B cell (primary cell): ENCODE measurements at regions not wholly inside any gene's neighbourhood (a gene's known extent, or its start where the extent isn't known, plus 50 kb on each side); places are given as distances from the start of the nearest gene placed in this dataset.

ENCODE experiments used
- ATAC-seq: fragments of 200-7000 bp; cut with Tn5 transposase; one replicate; pipeline ENCODE4 v1.10.0; 2021; ENCODE audit warnings: low read depth, mild to moderate bottlenecking, moderate number of reproducible peaks, moderate library complexity
- CTCF ChIA-PET: fragments of 350-600 bp; sonication (Branson Sonifier 250); formaldehyde crosslinking; loops from one replicate; lab custom pipeline; 2021; ENCODE audit warnings: antibody characterized with exemption, inconsistent platforms; lab: Charles Lee
- POLR2A ChIA-PET: fragments of 350-600 bp; sonication (Branson Sonifier 250); formaldehyde crosslinking; loops from one replicate; lab custom pipeline; 2021; ENCODE audit warnings: antibody characterized with exemption; lab: Charles Lee
- DNase-seq: peaks from one replicate; pipeline ENCODE4 v3.0.0; 2013
- H2AFZ ChIP-seq: 2 replicates; pipeline ENCODE4 v1.6.1; 2012; ENCODE audit warnings: mild to moderate bottlenecking, low read depth, low read length; ENCODE audit not compliant: insufficient read depth, poor library complexity, severe bottlenecking
- H3K27ac ChIP-seq, 2 donors: 1 replicate in 1 of 2; 2 replicates in 1 of 2; pipeline ENCODE4 v1.5.1; 2012 to 2013; ENCODE audit warnings: low read length in 2 of 2, mild to moderate bottlenecking in 2 of 2, moderate library complexity in 1 of 2
- H3K27me3 ChIP-seq, 4 experiments: fragments of 200-600 bp in 1 of 4; sonication (generic) in 1 of 4; replicated peaks in 1 of 4; 1 replicate in 2 of 4; 2 replicates in 2 of 4; pipeline versions ENCODE4 v1.6.1 to v1.7.0; 2013 to 2016; ENCODE audit warnings: low read length in 3 of 4, mild to moderate bottlenecking in 2 of 4, mixed read lengths in 1 of 4, moderate library complexity in 1 of 4; ENCODE audit not compliant: insufficient read depth in 4 of 4, control insufficient read depth in 3 of 4; ENCODE audit errors: control extremely low read depth in 1 of 4
- H3K36me3 ChIP-seq, 2 experiments: replicated peaks in 1 of 2; 1 replicate in 1 of 2; 2 replicates in 1 of 2; pipeline versions ENCODE4 v1.6.1 to v1.7.1; 2013; ENCODE audit warnings: low read length in 1 of 2; ENCODE audit not compliant: insufficient read depth in 2 of 2, control insufficient read depth in 1 of 2; ENCODE audit errors: control extremely low read depth in 1 of 2, extremely low read depth in 1 of 2
- H3K4me1 ChIP-seq, 2 donors: fragments of 200-600 bp in 1 of 2; sonication (generic) in 1 of 2; 1 replicate in 1 of 2; 2 replicates in 1 of 2; pipeline versions ENCODE4 v1.5.1 to v1.6.1; 2013 to 2017; ENCODE audit warnings: low read length in 2 of 2; ENCODE audit not compliant: control insufficient read depth in 2 of 2, insufficient read depth in 2 of 2
- H3K4me2 ChIP-seq: replicated peaks from 2 replicates; pipeline ENCODE3; 2012; ENCODE audit warnings: mild to moderate bottlenecking, low read depth, low read length; ENCODE audit not compliant: poor library complexity, severe bottlenecking
- H3K4me3 ChIP-seq, 5 experiments: fragments of 200-600 bp in 1 of 5; sonication (generic) in 1 of 5; 1 replicate in 3 of 5; 2 replicates in 2 of 5; pipeline versions ENCODE4 v1.5.1 to v1.7.0; 2011 to 2016; ENCODE audit warnings: low read length in 4 of 5, mild to moderate bottlenecking in 4 of 5, low read depth in 2 of 5, control low read depth in 1 of 5, moderate library complexity in 1 of 5; ENCODE audit not compliant: insufficient read depth in 1 of 5; ENCODE audit errors: control extremely low read depth in 1 of 5, extremely low read depth in 1 of 5
- H3K79me2 ChIP-seq: fragments of 200-600 bp; sonication (generic); one replicate; pipeline ENCODE4 v1.6.0; 2016; ENCODE audit warnings: low read length; ENCODE audit not compliant: control insufficient read depth, insufficient read depth
- H3K9ac ChIP-seq: fragments of 200-600 bp; sonication (generic); 2 replicates; pipeline ENCODE4 v1.6.1; 2017; ENCODE audit warnings: mild to moderate bottlenecking, low read length, moderate library complexity
- H3K9me3 ChIP-seq, 3 donors: one replicate each; pipeline versions ENCODE4 v1.6.1 to v1.7.1; 2013; ENCODE audit warnings: low read length in 2 of 3; ENCODE audit not compliant: control insufficient read depth in 2 of 3, insufficient read depth in 1 of 3; ENCODE audit errors: control extremely low read depth in 1 of 3
- H4K20me1 ChIP-seq: 2 replicates; pipeline ENCODE4 v1.6.0; 2012; ENCODE audit warnings: mild to moderate bottlenecking, low read length; ENCODE audit not compliant: insufficient read depth, control insufficient read depth, poor library complexity, severe bottlenecking
- H3K27ac Mint-ChIP-seq: one replicate; pipeline ENCODE4 v1.8.0; 2021; ENCODE audit warnings: mixed read lengths
- H3K27me3 Mint-ChIP-seq: one replicate; pipeline ENCODE4 v1.8.0; 2021; ENCODE audit warnings: mixed read lengths
- H3K4me1 Mint-ChIP-seq: one replicate; pipeline ENCODE4 v1.8.0; 2021; ENCODE audit warnings: mixed read lengths
- H3K4me3 Mint-ChIP-seq: one replicate; pipeline ENCODE4 v1.8.0; 2021; ENCODE audit warnings: mixed read lengths
- H3K9me3 Mint-ChIP-seq: one replicate; pipeline ENCODE4 v1.8.0; 2022; ENCODE audit warnings: mixed read lengths; ENCODE audit not compliant: insufficient read depth
- EZH2 ChIP-seq: IDR thresholded peaks from 2 replicates; pipeline ENCODE4 v1.6.1; 2012; ENCODE audit warnings: borderline replicate concordance, low read depth, mild to moderate bottlenecking, moderate library complexity, low read length; ENCODE audit not compliant: insufficient read depth, poor library complexity, severe bottlenecking
- WGBS: methylation state at CpG from one replicate; pipeline ENCODE4 v1.1.5; 2013; ENCODE audit warnings: missing lambda C conversion rate; ENCODE audit not compliant: insufficient coverage; 5-methylcytosine and 5-hydroxymethylcytosine counted together
- intact Hi-C: fragments of 100-400 bp; cut with micrococcal nuclease; formaldehyde crosslinking; loops from one replicate; pipeline ENCODE4 v1.10.0; 2022
- TF ChIP-seq, protein P1 (sequence below): fragments of 200-600 bp; IDR thresholded peaks from one replicate; pipeline ENCODE4 v1.8.0; 2022; ENCODE audit warnings: antibody characterized with exemption, mild to moderate bottlenecking

- Histone ChIP-seq H3K9me3 (peaks cover 0 to 2% (median 0%) of the 10 kb centered on the region in 3 donors), H3K4me3 (no peak overlapping the region), H3K36me3 (no peaks in the 10 kb centered on the region), H3K4me1 (no peaks in the 10 kb centered on the region), H3K27me3 (no peaks in the 10 kb centered on the region), H3K27ac (no peak overlapping the region), H2AFZ (no peak overlapping the region), H3K79me2 (no peaks in the 10 kb centered on the region), H3K9ac (no peak overlapping the region), H3K4me2 (no peak overlapping the region), H4K20me1 (no peaks in the 10 kb centered on the region)
- DNase-seq: no peak
- no peak overlapping the region for H3K4me3 Mint-ChIP-seq
- no peaks in the 10 kb centered on the region for H3K4me1 Mint-ChIP-seq
- POLR2A ChIA-PET: no interaction called here
- no peaks in the 10 kb centered on the region for H3K9me3 Mint-ChIP-seq
- intact Hi-C loops: no loop called here
- no peak for TF ChIP-seq EZH2
- TF ChIP-seq, protein P1, sequence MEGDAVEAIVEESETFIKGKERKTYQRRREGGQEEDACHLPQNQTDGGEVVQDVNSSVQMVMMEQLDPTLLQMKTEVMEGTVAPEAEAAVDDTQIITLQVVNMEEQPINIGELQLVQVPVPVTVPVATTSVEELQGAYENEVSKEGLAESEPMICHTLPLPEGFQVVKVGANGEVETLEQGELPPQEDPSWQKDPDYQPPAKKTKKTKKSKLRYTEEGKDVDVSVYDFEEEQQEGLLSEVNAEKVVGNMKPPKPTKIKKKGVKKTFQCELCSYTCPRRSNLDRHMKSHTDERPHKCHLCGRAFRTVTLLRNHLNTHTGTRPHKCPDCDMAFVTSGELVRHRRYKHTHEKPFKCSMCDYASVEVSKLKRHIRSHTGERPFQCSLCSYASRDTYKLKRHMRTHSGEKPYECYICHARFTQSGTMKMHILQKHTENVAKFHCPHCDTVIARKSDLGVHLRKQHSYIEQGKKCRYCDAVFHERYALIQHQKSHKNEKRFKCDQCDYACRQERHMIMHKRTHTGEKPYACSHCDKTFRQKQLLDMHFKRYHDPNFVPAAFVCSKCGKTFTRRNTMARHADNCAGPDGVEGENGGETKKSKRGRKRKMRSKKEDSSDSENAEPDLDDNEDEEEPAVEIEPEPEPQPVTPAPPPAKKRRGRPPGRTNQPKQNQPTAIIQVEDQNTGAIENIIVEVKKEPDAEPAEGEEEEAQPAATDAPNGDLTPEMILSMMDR: no peak
- CTCF ChIA-PET: no interaction called here
- no peak for ATAC-seq
- H3K27me3 Mint-ChIP-seq: no peaks in the 10 kb centered on the region
- no peak overlapping the region for H3K27ac Mint-ChIP-seq
These were observed 155.8 kb upstream of the BRINP3 start for GRCh38 chr1:190633488-190633887.

GRCh38 chr1:190634134-190634533 is 156.5 kb upstream of the BRINP3 start:
- Histone ChIP-seq H3K27me3 (no peaks in the 10 kb centered on the region), H3K9me3 (peaks cover 0 to 2% (median 0%) of the 10 kb centered on the region in 3 donors), H3K9ac (no peak overlapping the region), H3K79me2 (no peaks in the 10 kb centered on the region), H4K20me1 (no peaks in the 10 kb centered on the region), H3K27ac (no peak overlapping the region), H3K4me2 (no peak overlapping the region), H3K4me3 (no peak overlapping the region), H3K36me3 (no peaks in the 10 kb centered on the region), H3K4me1 (no peaks in the 10 kb centered on the region), H2AFZ (no peak overlapping the region)
- ATAC-seq: no peak
- Mint-ChIP-seq H3K27me3 (no peaks in the 10 kb centered on the region), H3K27ac (no peak overlapping the region), H3K4me3 (no peak overlapping the region), H3K4me1 (no peaks in the 10 kb centered on the region), H3K9me3 (no peaks in the 10 kb centered on the region)
- no peak for TF ChIP-seq EZH2
- TF ChIP-seq, protein P1: no peak
- ChIA-PET CTCF (no interaction called here), POLR2A (no interaction called here)
- WGBS: 83% methylated on average over 1 of the region's 2 CpGs
- intact Hi-C loops: no loop called here
- DNase-seq: no peak
